ENCODE measurements at regions not wholly inside any gene's neighbourhood (a gene's known extent, or its start where the extent isn't known, plus 50 kb on each side); places are given as distances from the start of the nearest gene placed in this dataset.
"Not testable (repeated sequence)": the region's sequence is repeated elsewhere in the genome, so short reads cannot be mapped to it uniquely, and the experiment has no call there.

- FAIRE-seq: no peak
Observed at GRCh38 chr14:105941226-105942166, 415.1 kb downstream of the TMEM121 start.

GRCh38 chr14:105942725-105943124 lies 416.3 kb downstream of the TMEM121 start:
- FAIRE-seq: not testable (repeated sequence)

- FAIRE-seq: no peak
Observed at GRCh38 chr14:105943973-105944602, 417.7 kb downstream of the TMEM121 start.

GRCh38 chr14:105944632-105945610 lies 418.5 kb downstream of the TMEM121 start:
- no peak for FAIRE-seq

- no peak for FAIRE-seq
Observed at GRCh38 chr14:105945896-105946295, 419.5 kb downstream of the TMEM121 start.

- no peak for FAIRE-seq
Observed at GRCh38 chr14:105947599-105947998, 421.2 kb downstream of the TMEM121 start.

- FAIRE-seq: not testable (repeated sequence)
Observed at GRCh38 chr14:105948955-105949354, 422.6 kb downstream of the TMEM121 start.

- FAIRE-seq: not testable (repeated sequence)
Observed at GRCh38 chr14:105950364-105950892, 424.0 kb downstream of the TMEM121 start.

GRCh38 chr14:105951399-105951798 lies 425.0 kb downstream of the TMEM121 start:
- no peak for FAIRE-seq

- FAIRE-seq: no peak
Observed at GRCh38 chr14:105952222-105952621, 425.8 kb downstream of the TMEM121 start.

- no peak for FAIRE-seq
Observed at GRCh38 chr14:105952826-105953225, 426.4 kb downstream of the TMEM121 start.

GRCh38 chr14:105961625-105962024 lies 435.2 kb downstream of the TMEM121 start:
- FAIRE-seq: not testable (repeated sequence)

GRCh38 chr14:105962532-105962931 lies 436.1 kb downstream of the TMEM121 start:
- no peak for FAIRE-seq

GRCh38 chr14:105968291-105968690 lies 441.9 kb downstream of the TMEM121 start:
- FAIRE-seq: no peak

- FAIRE-seq: not testable (repeated sequence)
Observed at GRCh38 chr14:105969026-105969425, 442.6 kb downstream of the TMEM121 start.

GRCh38 chr14:105970821-105971220 lies 444.4 kb downstream of the TMEM121 start:
- FAIRE-seq: not testable (repeated sequence)

- FAIRE-seq: no peak
Observed at GRCh38 chr14:105971593-105972500, 445.5 kb downstream of the TMEM121 start.

- FAIRE-seq: no peak
Observed at GRCh38 chr14:105974902-105975301, 448.5 kb downstream of the TMEM121 start.

GRCh38 chr14:105978618-105979295 lies 452.4 kb downstream of the TMEM121 start:
- FAIRE-seq: no peak

- no peak for FAIRE-seq
Observed at GRCh38 chr14:105979446-105979845, 453.1 kb downstream of the TMEM121 start.

- FAIRE-seq: no peak
Observed at GRCh38 chr14:105980224-105980623, 453.8 kb downstream of the TMEM121 start.
